Superior temporal gyrus (tissue), 1 donor: ENCODE measurements at regions not wholly inside any gene's neighbourhood (a gene's known extent, or its start where the extent isn't known, plus 50 kb on each side); places are given as distances from the start of the nearest gene placed in this dataset.

Source experiments
- DNase-seq: peaks from one replicate; pipeline ENCODE4 v3.0.0-alpha.2; 2016; ENCODE audit errors: extremely low spot score

DNA sequence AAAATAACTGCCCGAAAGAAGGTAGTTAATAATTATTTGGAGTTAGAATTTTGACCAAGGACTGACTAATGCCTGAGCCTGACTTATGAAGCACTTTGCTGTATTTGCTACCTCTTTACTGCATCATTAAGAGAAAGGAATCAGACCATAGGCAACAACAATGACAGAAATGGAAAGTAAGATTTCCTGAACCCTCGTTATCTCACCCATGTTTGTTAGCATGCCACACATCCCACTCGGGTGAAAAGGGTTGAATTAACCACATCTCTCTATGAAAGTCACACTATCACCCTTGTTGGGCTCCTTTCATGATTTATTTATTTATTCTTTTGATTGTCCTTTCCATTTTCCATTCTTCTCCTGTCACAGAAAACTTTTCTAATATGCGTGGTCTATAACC, 59.6 kb downstream of the OLIG3 start:
- no peak for DNase-seq

DNA sequence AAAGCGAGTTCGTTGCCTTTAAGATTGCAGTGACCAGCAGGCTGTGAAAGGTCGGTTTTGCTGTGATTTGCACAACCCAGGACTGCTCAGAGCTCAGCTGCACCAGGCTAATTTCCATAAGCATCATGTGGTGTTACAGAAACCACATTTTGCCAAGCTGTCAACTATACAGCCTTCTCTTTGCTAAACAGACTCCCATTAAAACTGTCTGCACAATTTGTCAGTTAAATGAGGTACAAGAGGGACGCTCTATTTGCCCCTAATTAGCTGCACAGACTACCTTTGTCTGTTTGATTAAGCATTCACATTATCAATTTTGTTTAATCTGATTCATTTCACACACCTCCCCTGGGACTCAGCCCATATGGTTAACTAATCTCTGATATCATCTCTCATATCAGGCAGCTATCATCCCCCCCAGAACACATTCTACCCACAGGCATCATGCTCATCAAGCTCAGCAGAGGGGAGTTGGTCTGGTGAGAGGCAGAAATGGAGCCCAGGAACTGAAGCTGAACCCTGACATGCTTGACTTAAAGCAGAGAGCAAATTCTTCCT, 62.1 kb downstream of the OLIG3 start:
- no peak for DNase-seq

DNA sequence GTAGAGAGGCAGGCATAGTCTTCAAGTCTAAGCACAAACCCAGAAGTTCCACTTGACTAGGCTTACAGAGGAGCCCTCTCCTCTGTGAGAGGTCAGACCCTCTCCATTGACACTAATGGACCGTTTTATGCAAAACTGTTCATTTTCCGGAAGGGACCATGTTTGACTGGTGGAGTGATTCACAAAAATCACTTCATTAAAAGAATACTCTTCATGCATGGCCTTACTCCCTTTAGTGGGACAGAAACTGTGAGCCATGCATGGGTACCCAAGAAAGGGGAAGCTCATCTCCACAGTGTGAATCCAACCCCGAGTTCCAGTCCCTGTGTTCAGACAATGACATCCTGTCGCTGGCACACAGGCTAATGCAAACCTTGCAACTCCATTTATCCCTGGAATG, 63.2 kb downstream of the OLIG3 start:
- DNase-seq = no peak

DNA sequence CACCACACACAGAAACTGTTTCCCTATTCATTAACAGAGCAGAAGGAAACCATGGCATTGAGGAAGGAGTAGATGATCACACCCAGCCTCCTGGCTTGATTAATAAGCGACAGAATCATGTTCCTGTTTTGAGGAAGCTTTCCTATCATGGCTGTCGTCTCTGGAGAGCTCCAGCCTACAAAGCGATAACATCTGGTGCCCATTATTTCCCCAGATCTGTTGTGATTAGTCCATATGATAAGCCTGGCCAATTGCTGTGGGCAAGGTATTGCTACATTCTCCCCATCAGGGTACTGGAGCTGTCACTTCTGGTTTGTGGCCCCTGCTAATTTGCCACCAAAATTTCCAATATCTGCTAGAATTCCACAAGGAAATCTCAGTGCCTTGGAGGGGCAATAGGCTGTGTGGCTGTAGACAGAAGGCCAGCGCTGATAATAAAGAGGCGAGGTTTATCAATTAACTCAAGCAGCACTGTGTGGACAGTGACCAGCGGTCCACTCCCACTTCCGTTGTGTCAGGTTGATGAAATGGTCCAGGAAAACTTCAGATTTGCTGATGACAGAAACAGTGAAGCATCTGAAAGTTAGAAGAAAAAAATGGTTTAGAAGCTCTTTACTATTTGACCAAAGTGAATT, 66.4 kb downstream of the OLIG3 start:
- DNase-seq = no peak

DNA sequence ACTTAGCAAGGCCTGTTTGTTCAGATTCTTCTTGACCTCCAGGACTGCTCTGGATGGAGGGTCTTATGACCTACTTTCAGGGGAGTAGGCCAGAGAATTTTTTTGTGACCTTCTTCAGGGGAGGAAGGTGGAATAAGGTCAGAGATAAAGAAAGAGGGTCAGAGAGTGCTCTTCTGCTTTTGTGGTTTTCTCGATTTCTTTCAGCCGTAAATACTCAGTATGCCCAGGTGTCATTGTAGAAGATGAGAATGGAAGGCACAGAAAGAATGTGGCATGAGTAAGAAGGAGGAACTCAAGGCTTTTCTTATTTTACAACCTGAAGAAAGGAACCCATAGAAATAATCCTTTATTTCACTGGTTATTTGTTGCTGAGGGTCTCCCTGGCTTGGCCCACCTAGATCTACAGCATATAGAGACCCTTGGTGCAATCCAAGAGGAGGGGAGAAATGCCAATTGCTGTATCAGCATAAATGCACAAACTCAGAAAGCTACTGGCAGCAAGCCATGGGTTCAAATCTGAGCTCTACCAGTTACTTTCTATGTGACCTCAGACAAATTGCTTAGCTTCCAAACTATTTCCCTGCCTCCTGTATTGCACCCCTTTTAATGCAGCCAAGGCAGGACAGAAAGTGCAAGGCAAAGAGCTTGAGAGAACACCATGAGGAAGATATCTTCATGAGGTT, 68.0 kb downstream of the OLIG3 start:
- no peak for DNase-seq

DNA sequence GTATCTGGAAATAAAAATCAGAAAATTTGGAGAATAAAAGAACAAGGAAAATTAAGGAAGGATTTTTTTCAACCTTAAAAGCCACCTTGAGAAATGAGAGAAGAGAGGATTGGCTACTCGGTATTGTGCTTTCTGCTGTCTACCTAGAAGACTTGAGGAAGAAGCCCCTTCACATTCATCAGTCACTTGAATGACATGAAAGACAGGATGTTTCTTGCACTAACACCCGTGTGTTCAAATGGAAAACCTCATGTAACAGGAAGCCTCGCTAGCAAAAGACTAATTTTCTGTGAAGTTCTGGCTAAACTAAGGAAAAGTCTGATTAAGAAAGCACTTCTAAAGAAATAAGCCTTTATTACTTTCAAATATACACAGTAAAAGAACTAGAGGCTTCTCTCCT, 69.9 kb downstream of the OLIG3 start:
- DNase-seq = no peak

DNA sequence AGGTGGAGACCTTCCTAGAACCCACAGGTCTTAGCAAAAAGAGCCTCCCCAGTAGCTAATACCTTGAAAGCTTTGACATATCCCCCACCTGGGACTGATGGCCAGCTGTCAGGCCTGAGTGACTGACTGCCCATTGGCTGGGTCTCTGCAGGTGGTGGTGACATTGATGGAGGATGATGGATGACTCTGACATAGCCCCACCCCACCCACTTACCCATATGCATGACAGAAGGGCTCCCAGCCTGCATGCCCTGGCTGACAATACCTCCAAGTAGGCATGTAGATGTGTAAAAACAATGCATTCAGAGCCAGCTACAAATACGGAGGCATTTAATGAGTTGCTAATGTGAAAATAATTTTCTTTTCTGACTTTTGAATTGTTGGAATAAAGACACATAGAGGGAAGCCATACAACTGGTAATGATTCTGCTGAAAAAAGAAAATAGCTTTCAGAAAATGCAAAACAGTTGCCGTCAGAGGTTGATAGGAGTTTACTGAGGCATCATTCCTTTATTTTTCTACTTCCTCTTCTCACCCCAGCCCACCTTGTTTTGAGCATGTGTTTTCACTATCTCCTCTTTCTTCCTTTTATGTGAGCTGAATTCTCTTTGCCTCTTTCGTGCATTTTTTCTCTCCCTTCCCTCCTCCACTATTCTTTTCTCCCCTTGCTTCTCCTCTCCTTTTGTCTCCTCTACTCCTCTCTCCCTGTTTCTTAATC, 70.6 kb downstream of the OLIG3 start:
- DNase-seq = no peak

DNA sequence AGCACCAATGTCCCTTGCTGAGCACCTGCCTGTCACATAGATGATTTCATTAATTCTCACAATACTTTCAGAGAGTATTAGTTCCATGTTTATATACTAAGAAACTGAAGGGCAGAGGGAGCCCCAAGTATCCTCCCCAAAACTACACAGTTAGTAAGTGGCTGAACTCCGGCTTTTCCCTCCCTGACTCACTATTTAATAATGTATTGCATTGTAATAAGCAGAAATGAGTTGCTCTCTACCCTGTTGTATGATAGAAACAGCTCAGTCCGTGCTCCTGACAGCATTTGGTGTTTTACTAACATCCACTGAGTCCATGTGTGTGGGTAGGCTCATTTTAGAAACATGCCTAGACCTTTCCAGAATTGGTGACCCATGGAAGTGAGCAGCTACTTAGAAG, 76.8 kb downstream of the OLIG3 start:
- no peak for DNase-seq

DNA sequence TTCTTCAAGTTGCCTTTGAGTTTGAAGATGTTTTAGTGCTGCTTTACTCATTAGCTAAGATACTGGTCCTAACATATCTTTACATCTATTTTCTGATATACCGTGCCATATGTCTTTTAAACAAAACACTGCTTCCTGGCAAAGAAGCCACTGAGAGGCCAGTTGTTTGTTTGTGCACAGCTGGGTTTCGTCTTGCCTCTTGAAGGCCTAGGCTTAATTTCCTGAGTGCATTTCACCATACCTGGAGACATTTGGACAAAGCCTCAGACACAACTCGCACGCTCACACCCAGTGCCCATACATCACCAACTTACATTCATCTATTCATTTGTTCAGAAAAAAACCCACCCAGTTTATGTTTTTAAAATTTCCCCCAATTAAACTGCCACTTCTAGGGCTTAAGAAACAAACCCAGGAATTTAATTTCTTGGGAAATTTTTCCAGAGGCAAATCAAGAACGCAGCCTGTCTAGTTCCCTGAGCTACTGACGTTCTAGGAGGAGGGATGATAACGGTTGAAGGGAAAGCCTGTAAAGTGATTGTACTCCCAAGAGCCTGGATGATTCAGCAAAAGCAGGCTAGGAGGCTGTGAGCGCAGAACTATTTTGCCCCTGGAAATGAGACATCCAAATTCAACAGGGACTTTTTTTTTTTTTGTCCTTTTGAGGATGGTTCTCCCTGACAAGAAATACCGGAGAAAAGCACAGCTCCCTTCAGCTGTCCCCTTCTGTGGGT, 77.7 kb downstream of the OLIG3 start:
- no peak for DNase-seq

DNA sequence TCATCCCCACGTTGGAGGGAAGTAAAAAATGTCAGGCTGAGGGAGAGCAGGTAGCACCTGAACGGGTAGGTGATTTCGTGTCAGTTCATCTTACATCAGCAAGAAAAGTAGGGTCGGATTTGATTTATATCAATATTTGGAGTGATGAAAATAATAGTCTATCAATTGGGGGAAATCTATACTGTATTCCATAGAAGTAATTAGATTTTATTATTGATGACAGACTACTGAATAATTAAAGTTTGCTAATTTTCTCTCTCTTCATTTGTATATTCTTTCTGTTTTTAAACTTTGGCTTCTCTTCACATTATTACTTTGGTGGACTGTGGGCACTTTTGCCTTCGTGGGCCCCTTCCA, 78.4 kb downstream of the OLIG3 start:
- no peak for DNase-seq

DNA sequence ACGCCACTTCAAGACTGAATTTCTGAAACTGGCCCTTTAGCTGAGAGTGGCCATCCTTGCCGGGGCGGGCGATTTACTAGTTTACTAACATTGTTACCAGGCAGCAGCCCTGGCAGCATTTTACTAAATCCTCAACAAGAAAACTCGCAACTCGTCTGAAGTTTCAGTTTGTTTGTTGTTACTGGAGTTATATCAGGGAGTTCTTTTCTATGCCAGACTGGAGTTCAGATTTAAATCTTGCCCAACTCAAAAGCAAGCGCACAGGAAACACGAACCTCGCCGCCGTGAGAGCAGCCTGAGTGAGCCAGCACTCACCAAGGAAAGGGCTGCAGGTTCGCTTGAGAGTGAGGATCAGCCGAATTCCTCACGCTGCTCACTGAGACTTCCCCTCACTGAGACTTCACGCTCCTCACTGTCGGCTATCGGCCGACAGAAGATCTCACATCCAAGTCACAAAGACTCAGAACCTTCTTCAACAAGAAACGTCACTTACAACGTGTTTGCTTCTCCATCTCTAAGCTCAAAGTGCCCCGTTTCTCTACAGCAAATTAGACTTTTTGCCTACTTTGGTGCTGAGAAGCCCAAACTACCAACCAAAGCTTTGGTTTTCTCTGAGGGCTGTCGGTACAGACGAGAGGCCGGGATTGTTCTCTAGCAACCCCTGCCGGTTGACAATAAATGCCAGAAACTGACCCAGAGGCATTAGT, 78.9 kb downstream of the OLIG3 start:
- DNase-seq = peak; percentile 92

DNA sequence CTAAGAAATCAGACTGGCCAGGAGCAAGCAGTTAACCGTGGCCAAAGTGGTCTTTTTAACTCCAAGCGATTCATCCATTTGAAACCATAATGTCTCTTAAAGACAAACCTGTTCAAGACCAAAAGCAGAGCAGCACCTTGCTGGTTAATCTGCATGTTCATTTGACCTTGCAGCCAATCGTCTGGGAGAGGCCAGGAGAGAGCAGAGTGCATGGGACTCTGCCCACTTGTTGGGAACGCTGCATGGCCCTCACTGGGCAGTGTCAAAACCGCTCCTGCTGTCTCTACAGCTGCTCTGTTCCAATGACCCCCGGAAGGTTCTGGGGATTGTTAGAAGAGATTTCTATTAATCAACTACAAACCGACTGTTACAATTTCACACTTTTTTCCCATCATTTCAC, 79.6 kb downstream of the OLIG3 start:
- DNase-seq = no peak

DNA sequence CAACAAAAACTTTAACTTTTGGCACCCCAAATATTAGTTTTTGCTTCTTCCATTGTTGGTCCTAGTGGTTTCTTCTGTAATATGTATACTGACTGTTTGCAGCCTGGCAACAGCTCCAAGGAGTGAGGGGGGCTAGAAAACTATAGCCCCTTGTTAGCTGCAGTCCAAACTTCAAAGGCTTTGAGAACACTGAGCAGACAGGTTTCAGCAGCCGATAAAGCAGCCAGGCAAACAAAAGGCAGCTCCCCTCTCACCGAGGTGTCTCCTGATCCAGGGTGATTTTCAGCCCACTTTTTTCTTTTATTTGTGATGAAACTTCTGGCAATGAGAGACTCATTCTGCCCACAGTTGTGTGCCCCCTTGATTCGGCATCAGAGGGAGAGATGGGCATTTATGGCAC, 80.7 kb downstream of the OLIG3 start:
- DNase-seq = no peak

DNA sequence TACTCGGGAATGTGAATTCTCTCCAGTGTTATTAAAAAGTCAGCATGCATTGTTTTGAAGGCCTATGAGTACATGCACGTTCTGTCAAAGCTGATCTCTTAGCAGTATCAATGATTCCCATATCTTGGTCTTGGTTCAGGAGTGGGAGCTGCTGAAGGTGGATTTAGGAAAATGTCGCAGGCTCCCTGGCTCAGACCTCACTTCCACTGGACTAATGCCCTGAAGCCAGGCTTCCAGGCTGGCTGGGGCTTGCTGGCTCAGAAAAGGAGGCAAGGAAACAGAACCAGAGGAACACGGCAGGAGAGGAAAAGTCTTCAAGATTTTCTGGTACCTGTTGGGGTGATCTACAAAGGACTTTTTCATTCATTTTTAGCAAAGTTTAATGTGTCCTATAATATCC, 81.6 kb downstream of the OLIG3 start:
- DNase-seq = no peak

DNA sequence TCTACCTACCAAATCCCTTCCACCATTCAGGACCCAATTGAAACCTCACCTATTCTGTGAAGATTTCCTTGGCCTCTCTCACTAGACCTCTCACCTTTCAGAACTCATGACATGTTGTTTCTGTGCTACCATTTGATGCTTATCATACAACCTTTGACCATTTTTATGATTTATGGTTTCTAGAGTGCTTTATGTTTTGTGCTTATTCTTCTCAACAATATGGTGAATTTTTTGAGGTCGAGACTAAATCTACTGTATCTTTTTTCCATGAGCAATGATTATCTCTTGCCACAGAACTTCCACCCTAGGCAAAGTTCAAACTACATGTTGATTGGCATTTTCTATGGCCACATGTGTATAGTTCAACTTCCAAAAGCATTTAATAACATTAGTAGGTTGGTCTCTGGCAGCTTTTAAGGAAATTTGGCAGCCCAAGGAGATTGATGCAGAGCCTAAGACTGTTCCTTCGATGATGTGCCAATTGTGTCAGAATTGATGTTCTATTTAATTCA, 84.9 kb downstream of the OLIG3 start:
- DNase-seq = no peak

DNA sequence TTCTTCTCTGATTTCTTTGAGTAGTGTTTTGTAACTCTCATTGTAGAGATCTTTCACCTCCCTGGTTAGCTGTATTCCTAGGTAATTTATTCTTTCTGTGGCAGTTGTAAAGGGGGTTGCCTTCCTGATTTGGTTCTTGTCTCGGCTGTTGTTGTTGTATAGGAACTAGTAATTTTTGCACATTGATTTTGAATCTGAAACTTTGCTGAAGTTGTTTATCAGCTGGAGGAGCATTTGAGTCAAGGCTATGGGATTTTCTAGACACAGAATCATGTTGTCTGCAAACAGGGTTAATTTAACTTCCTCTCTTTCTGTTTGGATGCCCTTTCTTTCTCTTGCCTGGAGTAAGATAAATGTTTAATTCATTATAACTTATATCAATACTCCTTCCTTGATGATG, 86.4 kb downstream of the OLIG3 start:
- no peak for DNase-seq

DNA sequence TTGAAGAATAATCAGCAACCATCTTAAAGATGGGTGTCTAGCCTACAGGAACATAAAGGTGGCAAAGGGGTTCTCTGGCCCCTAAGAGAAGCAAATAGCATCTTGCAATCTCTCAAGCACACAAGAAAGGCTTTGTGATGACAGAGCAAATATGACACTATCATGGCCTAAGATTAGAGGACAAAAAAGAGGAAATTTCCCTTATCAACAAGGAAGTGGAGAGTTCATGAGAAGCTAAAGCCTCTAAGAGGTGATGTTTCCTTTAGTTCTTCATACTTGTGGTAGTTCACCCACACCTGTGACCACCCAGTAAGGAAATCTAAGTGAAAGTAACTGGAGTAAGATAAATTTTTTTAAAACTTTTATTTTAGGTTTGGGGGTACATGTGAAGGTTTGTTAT, 88.4 kb downstream of the OLIG3 start:
- no peak for DNase-seq

DNA sequence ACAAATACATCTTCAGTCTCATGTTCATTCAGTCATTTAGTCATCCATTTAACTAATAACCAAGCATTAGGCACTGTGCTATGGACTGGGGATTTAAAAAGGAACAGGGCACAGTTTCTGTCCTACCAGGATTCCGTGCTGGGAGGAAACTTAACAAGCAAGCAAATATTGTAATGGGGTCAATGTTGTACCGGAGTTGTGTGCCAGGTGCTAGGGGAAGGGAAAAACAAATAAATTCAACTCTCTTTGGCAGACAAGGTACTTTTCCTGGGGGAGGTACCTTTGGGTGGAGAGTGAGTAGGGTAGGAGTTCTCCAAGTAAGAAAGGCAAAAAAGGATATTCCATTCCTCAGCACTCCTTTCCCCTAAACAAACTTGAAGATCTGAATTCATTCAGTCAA, 90.3 kb downstream of the OLIG3 start:
- DNase-seq = no peak

DNA sequence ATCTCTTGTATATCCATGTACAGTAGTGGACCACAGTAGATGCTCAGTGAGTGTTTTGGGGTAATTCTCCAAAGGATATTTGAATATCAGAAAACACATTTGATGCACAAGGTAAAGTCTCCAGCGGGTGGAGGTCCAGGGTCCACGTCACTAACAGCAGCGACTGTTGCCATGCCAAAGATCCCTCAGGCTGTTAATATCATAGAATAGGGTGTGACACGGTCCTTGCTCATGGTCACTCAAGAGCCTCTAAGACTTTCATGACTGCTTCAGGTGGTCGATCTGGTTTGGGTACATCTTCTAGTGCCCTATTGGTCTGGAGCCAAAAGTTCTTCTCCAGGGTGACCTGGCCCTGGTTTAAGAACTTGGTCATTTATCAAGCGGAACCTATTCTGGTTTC, 90.8 kb downstream of the OLIG3 start:
- no peak for DNase-seq

DNA sequence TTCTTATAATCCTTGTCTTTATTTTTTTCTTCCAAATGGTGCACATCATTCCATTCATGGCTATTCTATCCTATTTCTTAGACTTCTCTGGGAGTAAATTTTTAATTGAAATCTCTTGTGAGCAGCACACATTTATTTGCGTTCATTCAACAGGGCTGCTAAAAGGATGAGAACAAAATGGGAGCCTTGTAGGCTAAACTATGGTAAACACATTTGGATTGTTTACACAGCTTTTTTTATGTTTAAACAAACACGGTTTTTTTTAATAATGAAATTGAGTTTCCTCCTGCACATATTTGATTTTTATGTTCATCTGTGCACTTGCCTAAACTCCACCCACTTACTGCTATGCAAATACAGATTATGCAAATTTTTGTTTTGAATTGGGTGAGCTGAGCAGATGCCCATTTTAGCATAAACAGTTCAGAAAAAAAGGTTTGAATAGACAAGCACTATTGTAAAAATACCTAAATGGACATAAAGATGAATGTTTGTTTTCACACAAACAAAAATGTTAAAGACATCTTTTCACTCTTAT, 92.0 kb downstream of the OLIG3 start:
- no peak for DNase-seq

DNA sequence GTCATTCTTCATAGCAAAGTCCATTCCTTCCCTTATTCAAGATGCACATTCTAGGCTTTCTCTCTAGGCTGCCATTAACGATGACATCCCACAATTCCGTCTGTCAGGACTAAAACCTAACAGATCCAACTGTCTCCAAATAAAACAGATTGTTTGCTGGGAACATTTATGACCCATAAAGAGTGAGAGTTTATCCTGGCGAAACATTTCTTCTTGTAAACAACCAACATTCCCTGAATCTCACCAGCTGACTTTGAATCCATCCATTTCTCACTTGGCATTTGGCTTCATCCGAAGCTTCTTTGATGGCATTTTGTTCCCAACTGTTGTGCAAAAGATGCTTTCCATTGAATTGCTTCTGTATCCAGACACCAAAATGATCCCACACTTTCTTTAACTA, 93.1 kb downstream of the OLIG3 start:
- DNase-seq = no peak
